ENCODE measurements at regions not wholly inside any gene's neighbourhood (a gene's known extent, or its start where the extent isn't known, plus 50 kb on each side); places are given as distances from the start of the nearest gene placed in this dataset.
A peak's percentile ranks its signal among the peaks of the same experiment; 100 is the strongest.
"Not testable (repeated sequence)": the region's sequence is repeated elsewhere in the genome, so short reads cannot be mapped to it uniquely, and the experiment has no call there.

- Histone ChIP-seq H3K4me3 (ENCODE audit: control insufficient read depth in 1 of 7, extremely low read depth in 1 of 7, insufficient read depth in 4 of 7, low read depth in 2 of 7, low read length in 6 of 7) (no peak overlapping the region), H3K4me1 (ENCODE audit: control extremely low read depth in 1 of 4, control insufficient read depth in 4 of 4, insufficient read depth in 4 of 4, low read length in 3 of 4) (no peaks in the 10 kb centered on the region), H3K27me3 (replicated peaks in 2 of 5; ENCODE audit: control insufficient read depth in 4 of 5, insufficient read depth in 5 of 5, low read length in 4 of 5) (no peaks in the 10 kb centered on the region), H3K9me3 (ENCODE audit: control extremely low read depth in 1 of 5, control insufficient read depth in 4 of 5, insufficient read depth in 2 of 5, low read depth in 1 of 5, low read length in 4 of 5) (peaks cover 0 to 1% (median 0%) of the 10 kb centered on the region in 5 experiments), H3K27ac (ENCODE audit: insufficient read depth in 1 of 2, low read depth in 1 of 2, low read length in 2 of 2, poor library complexity in 1 of 2, severe bottlenecking in 2 of 2) (no peak overlapping the region), H3K36me3 (ENCODE audit: control insufficient read depth in 4 of 4, insufficient read depth in 4 of 4, low read length in 3 of 4) (no peaks in the 10 kb centered on the region)
- DNase-seq, result no peak
- ChIA-PET CTCF (no interaction called here), POLR2A (no interaction called here)
Observed at GRCh38 chr13:66077132-66077689, 1152.9 kb downstream of the PCDH9 start.

GRCh38 chr13:66076417-66076816 is 1153.7 kb downstream of the PCDH9 start:
- Histone ChIP-seq H3K4me3 (ENCODE audit: control insufficient read depth in 1 of 7, extremely low read depth in 1 of 7, insufficient read depth in 4 of 7, low read depth in 2 of 7, low read length in 6 of 7) (no peak overlapping the region), H3K27me3 (replicated peaks in 2 of 5; ENCODE audit: control insufficient read depth in 4 of 5, insufficient read depth in 5 of 5, low read length in 4 of 5) (no peaks in the 10 kb centered on the region), H3K9me3 (ENCODE audit: control extremely low read depth in 1 of 5, control insufficient read depth in 4 of 5, insufficient read depth in 2 of 5, low read depth in 1 of 5, low read length in 4 of 5) (peaks cover 0 to 1% (median 0%) of the 10 kb centered on the region in 5 experiments), H3K4me1 (ENCODE audit: control extremely low read depth in 1 of 4, control insufficient read depth in 4 of 4, insufficient read depth in 4 of 4, low read length in 3 of 4) (no peaks in the 10 kb centered on the region), H3K36me3 (ENCODE audit: control insufficient read depth in 4 of 4, insufficient read depth in 4 of 4, low read length in 3 of 4) (no peaks in the 10 kb centered on the region), H3K27ac (ENCODE audit: insufficient read depth in 1 of 2, low read depth in 1 of 2, low read length in 2 of 2, poor library complexity in 1 of 2, severe bottlenecking in 2 of 2) (no peak overlapping the region)
- ChIA-PET POLR2A (no interaction called here), CTCF (no interaction called here)
- DNase-seq, result peak in 2 of 3 donors; percentile 3 to 7
- WGBS (ENCODE audit: insufficient coverage), result 92% methylated on average over 2 of the region's 3 CpGs

- no peak overlapping the region for H3K27ac ChIP-seq (ENCODE audit: insufficient read depth in 1 of 2, low read depth in 1 of 2, low read length in 2 of 2, poor library complexity in 1 of 2, severe bottlenecking in 2 of 2)
- DNase-seq, result no peak
- ChIA-PET POLR2A (no interaction called here), CTCF (no interaction called here)
- H3K9me3 ChIP-seq (ENCODE audit: control extremely low read depth in 1 of 5, control insufficient read depth in 4 of 5, insufficient read depth in 2 of 5, low read depth in 1 of 5, low read length in 4 of 5), result peaks cover 0 to 1% (median 0%) of the 10 kb centered on the region in 5 experiments
- 100% methylated on average over 2 of the region's 4 CpGs for WGBS (ENCODE audit: insufficient coverage)
- H3K4me3 ChIP-seq (ENCODE audit: control insufficient read depth in 1 of 7, extremely low read depth in 1 of 7, insufficient read depth in 4 of 7, low read depth in 2 of 7, low read length in 6 of 7), result no peak overlapping the region
- no peaks in the 10 kb centered on the region for H3K36me3 ChIP-seq (ENCODE audit: control insufficient read depth in 4 of 4, insufficient read depth in 4 of 4, low read length in 3 of 4)
- H3K4me1 ChIP-seq (ENCODE audit: control extremely low read depth in 1 of 4, control insufficient read depth in 4 of 4, insufficient read depth in 4 of 4, low read length in 3 of 4), result no peaks in the 10 kb centered on the region
- no peaks in the 10 kb centered on the region for H3K27me3 ChIP-seq (replicated peaks in 2 of 5; ENCODE audit: control insufficient read depth in 4 of 5, insufficient read depth in 5 of 5, low read length in 4 of 5)
Observed at GRCh38 chr13:66074018-66074615, 1156.0 kb downstream of the PCDH9 start.

GRCh38 chr13:66072097-66072496 is 1158.0 kb downstream of the PCDH9 start:
- WGBS (ENCODE audit: insufficient coverage), result 100% methylated on average over 1 of the region's 2 CpGs
- POLR2A ChIA-PET, result not testable (repeated sequence)

GRCh38 chr13:66071608-66072007 is 1158.5 kb downstream of the PCDH9 start:
- H3K36me3 ChIP-seq (ENCODE audit: control insufficient read depth in 4 of 4, insufficient read depth in 4 of 4, low read length in 3 of 4), result no peaks in the 10 kb centered on the region
- no peak overlapping the region for H3K4me3 ChIP-seq (ENCODE audit: control insufficient read depth in 1 of 7, extremely low read depth in 1 of 7, insufficient read depth in 4 of 7, low read depth in 2 of 7, low read length in 6 of 7)
- CTCF ChIA-PET, result no interaction called here
- no peaks in the 10 kb centered on the region for H3K4me1 ChIP-seq (ENCODE audit: control extremely low read depth in 1 of 4, control insufficient read depth in 4 of 4, insufficient read depth in 4 of 4, low read length in 3 of 4)
- no peak for DNase-seq
- no peaks in the 10 kb centered on the region for H3K27me3 ChIP-seq (replicated peaks in 2 of 5; ENCODE audit: control insufficient read depth in 4 of 5, insufficient read depth in 5 of 5, low read length in 4 of 5)
- POLR2A ChIA-PET, result no interaction called here
- 100% methylated on average over 6 of the region's 8 CpGs for WGBS (ENCODE audit: insufficient coverage)
- H3K9me3 ChIP-seq (ENCODE audit: control extremely low read depth in 1 of 5, control insufficient read depth in 4 of 5, insufficient read depth in 2 of 5, low read depth in 1 of 5, low read length in 4 of 5), result peaks cover 0 to 1% (median 0%) of the 10 kb centered on the region in 5 experiments
- no peak overlapping the region for H3K27ac ChIP-seq (ENCODE audit: insufficient read depth in 1 of 2, low read depth in 1 of 2, low read length in 2 of 2, poor library complexity in 1 of 2, severe bottlenecking in 2 of 2)

More at GRCh38 chr13:66072097-66072496, 1158.0 kb downstream of the PCDH9 start:
- H3K36me3 ChIP-seq (ENCODE audit: control insufficient read depth in 4 of 4, insufficient read depth in 4 of 4, low read length in 3 of 4); CTCF ChIA-PET; H3K27me3 ChIP-seq (replicated peaks in 2 of 5; ENCODE audit: control insufficient read depth in 4 of 5, insufficient read depth in 5 of 5, low read length in 4 of 5); H3K4me1 ChIP-seq (ENCODE audit: control extremely low read depth in 1 of 4, control insufficient read depth in 4 of 4, insufficient read depth in 4 of 4, low read length in 3 of 4); H3K9me3 ChIP-seq (ENCODE audit: control extremely low read depth in 1 of 5, control insufficient read depth in 4 of 5, insufficient read depth in 2 of 5, low read depth in 1 of 5, low read length in 4 of 5); H3K4me3 ChIP-seq (ENCODE audit: control insufficient read depth in 1 of 7, extremely low read depth in 1 of 7, insufficient read depth in 4 of 7, low read depth in 2 of 7, low read length in 6 of 7); DNase-seq; H3K27ac ChIP-seq (ENCODE audit: insufficient read depth in 1 of 2, low read depth in 1 of 2, low read length in 2 of 2, poor library complexity in 1 of 2, severe bottlenecking in 2 of 2): not testable (repeated sequence)

- no peak overlapping the region for H3K4me3 ChIP-seq (ENCODE audit: control insufficient read depth in 1 of 7, extremely low read depth in 1 of 7, insufficient read depth in 4 of 7, low read depth in 2 of 7, low read length in 6 of 7)
Observed at GRCh38 chr13:66071029-66071428, 1159.1 kb downstream of the PCDH9 start.

GRCh38 chr13:66069570-66069969 is 1160.6 kb downstream of the PCDH9 start:
- no peak overlapping the region for H3K27ac ChIP-seq (ENCODE audit: insufficient read depth in 1 of 2, low read depth in 1 of 2, low read length in 2 of 2, poor library complexity in 1 of 2, severe bottlenecking in 2 of 2)
- H3K9me3 ChIP-seq (ENCODE audit: control extremely low read depth in 1 of 5, control insufficient read depth in 4 of 5, insufficient read depth in 2 of 5, low read depth in 1 of 5, low read length in 4 of 5), result peaks cover 0 to 1% (median 0%) of the 10 kb centered on the region in 5 experiments
- CTCF ChIA-PET, result interaction anchor here (1.5 kb wide), 1 partner anchor 9 kb away, joined by 3 read pairs; no protein-coding TSS in a partner anchor
- no peaks in the 10 kb centered on the region for H3K36me3 ChIP-seq (ENCODE audit: control insufficient read depth in 4 of 4, insufficient read depth in 4 of 4, low read length in 3 of 4)
- 100% methylated on average over 1 of the region's 1 CpG for WGBS (ENCODE audit: insufficient coverage)
- no peak overlapping the region for H3K4me3 ChIP-seq (ENCODE audit: control insufficient read depth in 1 of 7, extremely low read depth in 1 of 7, insufficient read depth in 4 of 7, low read depth in 2 of 7, low read length in 6 of 7)
- no peaks in the 10 kb centered on the region for H3K4me1 ChIP-seq (ENCODE audit: control extremely low read depth in 1 of 4, control insufficient read depth in 4 of 4, insufficient read depth in 4 of 4, low read length in 3 of 4)
- H3K27me3 ChIP-seq (replicated peaks in 2 of 5; ENCODE audit: control insufficient read depth in 4 of 5, insufficient read depth in 5 of 5, low read length in 4 of 5), result no peaks in the 10 kb centered on the region
- DNase-seq, result no peak
- POLR2A ChIA-PET, result no interaction called here

More at GRCh38 chr13:66071029-66071428, 1159.1 kb downstream of the PCDH9 start:
- Histone ChIP-seq H3K9me3 (ENCODE audit: control extremely low read depth in 1 of 5, control insufficient read depth in 4 of 5, insufficient read depth in 2 of 5, low read depth in 1 of 5, low read length in 4 of 5) (peaks cover 0 to 1% (median 0%) of the 10 kb centered on the region in 5 experiments), H3K4me1 (ENCODE audit: control extremely low read depth in 1 of 4, control insufficient read depth in 4 of 4, insufficient read depth in 4 of 4, low read length in 3 of 4) (no peaks in the 10 kb centered on the region), H3K27ac (ENCODE audit: insufficient read depth in 1 of 2, low read depth in 1 of 2, low read length in 2 of 2, poor library complexity in 1 of 2, severe bottlenecking in 2 of 2) (no peak overlapping the region), H3K27me3 (replicated peaks in 2 of 5; ENCODE audit: control insufficient read depth in 4 of 5, insufficient read depth in 5 of 5, low read length in 4 of 5) (no peaks in the 10 kb centered on the region), H3K36me3 (ENCODE audit: control insufficient read depth in 4 of 4, insufficient read depth in 4 of 4, low read length in 3 of 4) (no peaks in the 10 kb centered on the region)
- no CpG with 5 or more reads among the region's 2 CpGs for WGBS (ENCODE audit: insufficient coverage)
- POLR2A ChIA-PET, result no interaction called here
- no peak for DNase-seq
- CTCF ChIA-PET, result interaction anchor here (1.5 kb wide), 1 partner anchor 10 kb away, joined by 3 read pairs; no protein-coding TSS in a partner anchor
